Activated CD4-positive, CD25-positive, alpha-beta regulatory T cell treated with anti-CD3 and anti-CD28 coated beads, Interleukin-2, amount 50 U/mL, for 72 hours (primary cell): ENCODE measurements at regions not wholly inside any gene's neighbourhood (a gene's known extent, or its start where the extent isn't known, plus 50 kb on each side); places are given as distances from the start of the nearest gene placed in this dataset.
"Not testable (repeated sequence)": the region's sequence is repeated elsewhere in the genome, so short reads cannot be mapped to it uniquely, and the experiment has no call there.

Experiments
- DNase-seq: peaks from one replicate; pipeline ENCODE4 v3.0.0; 2021

DNA sequence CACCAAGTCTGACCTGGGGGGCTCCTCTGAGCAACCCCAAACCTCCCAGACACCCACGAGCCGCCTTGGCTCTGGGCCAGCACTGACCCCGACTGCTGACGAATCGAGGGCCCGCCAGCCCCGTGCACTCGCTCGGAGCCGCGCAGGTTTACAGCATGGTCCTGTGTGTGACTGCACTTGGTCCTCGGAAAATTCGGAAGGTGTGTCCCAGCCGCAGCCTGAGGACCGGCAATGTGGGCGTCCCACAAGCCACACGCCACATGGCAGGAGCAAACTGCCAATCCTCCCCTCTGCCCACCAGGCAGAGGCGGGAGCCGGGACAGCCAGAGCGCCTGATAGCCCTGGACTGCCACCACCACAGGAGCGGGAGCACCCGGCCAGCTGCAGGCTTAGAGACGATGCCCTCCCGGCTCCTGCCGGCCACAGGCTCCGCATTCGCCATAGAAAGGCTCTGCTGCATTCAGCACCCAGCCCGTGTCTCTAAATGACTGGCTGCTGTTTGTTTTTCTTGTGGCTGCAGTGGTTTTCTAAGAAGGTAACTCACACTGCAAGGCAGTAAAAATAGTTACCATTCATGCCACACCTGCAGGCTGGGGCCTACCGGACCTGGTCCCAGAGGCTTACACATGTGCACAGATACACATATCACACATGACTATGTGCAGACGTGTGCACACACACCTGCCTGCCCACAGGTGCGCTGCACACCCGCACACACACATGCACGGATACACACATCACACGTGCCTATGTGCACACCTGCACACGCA is 5415.3 kb upstream of the TPTE start:
- DNase-seq, result not testable (repeated sequence)

DNA sequence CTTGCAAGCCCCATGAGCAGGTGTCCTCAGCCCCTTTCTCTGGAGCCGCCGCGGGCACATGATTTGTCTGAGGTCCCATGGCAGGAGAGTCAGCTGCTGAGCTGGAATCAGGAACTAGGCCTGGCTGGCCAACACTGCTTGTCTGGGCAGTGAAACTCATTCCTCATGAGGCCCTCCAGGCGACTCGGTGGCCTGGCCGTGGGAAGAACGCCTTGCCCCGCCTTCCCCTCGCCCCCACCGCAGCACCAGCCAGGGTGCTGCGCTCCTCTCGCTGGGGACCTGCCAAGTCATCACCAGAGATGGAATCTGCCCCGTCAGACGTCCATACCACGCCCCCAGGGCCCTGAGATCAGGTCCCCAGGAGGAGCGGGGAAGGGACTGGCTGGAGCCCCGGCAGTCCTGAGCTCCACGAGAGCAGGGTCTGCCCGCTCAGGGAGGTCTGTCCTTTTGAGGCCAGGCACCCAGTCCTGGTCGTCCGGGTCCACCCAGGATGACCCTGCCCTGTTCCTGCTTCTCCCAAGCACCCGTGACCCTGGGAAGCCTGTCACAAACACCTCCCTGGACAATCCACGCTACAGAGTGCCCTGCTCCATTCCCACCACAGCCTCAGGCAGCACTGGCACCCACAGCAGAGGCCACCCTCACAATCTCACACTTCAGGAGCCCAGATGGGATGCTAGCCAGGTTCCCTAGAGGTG is 5414.5 kb upstream of the TPTE start:
- DNase-seq, result not testable (repeated sequence)

GRCh38 chr21:5107637-5108036 is 5413.7 kb upstream of the TPTE start:
- DNase-seq, result not testable (repeated sequence)

- DNase-seq, result not testable (repeated sequence)
Measured at GRCh38 chr21:5108048-5108775, 5413.2 kb upstream of the TPTE start.

GRCh38 chr21:5111197-5111596 is 5410.2 kb upstream of the TPTE start:
- DNase-seq, result not testable (repeated sequence)

- not testable (repeated sequence) for DNase-seq
Measured at GRCh38 chr21:5113092-5113491, 5408.3 kb upstream of the TPTE start.

- DNase-seq, result not testable (repeated sequence)
Measured at GRCh38 chr21:5114468-5114867, 5406.9 kb upstream of the TPTE start.

GRCh38 chr21:5114893-5115645 is 5406.3 kb upstream of the TPTE start:
- not testable (repeated sequence) for DNase-seq

GRCh38 chr21:5115646-5116343 is 5405.6 kb upstream of the TPTE start:
- DNase-seq, result not testable (repeated sequence)

DNA sequence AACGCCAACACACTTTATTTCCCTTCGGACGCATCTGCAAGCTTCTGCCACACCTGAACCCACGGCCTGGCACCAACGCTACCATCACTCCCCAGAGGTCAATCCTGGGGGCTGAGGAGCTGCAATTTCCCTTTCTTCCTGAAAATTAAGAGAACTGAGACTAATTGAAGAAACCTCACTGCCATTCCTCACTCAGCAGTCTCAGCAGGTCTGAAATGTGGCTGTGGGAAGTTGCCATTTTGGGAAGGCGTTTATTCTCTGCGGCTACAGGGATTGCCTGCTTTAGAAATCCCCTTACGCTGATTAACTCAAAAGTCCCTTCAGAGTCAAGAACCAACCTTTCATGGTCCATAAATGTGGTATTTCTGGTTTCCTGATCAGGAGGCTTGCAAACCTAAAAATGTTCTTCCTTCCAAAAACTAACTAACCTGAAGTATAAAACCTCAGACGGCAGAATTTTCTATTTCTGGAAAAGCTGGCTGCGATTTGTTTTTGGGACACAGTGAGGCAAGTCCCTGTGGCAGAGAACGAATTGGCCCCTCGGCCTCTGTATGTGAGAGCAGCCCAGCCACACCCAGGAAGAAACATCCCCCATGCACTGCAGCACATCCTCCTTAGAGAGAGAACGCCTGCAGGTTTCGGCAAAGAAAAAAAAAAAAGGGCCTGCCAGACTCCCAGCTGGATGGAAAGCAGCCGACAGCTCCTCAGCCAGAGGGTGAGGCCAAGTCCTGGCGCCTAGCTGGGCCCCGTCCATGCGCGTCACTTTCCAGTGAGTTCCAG is 5404.8 kb upstream of the TPTE start:
- not testable (repeated sequence) for DNase-seq

DNA sequence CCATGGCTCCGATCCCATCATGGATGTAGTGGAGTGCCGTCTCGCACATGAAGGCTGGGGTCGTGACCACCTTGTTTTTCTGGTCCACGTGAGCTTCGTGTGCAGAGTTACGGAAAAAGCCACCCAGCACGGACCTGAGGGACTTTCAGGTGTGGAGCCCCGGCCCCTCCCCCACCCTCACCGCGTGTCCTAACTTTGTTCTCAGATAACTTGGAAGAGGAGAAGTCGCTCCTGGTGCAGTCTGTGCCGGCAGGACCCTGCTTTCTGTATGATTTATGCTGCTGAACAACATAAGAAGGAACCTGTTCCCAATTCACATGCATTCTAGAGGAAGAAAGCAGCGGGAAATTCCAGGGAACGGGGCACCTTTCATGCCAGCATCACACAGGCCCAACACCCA is 5404.2 kb upstream of the TPTE start:
- DNase-seq, result not testable (repeated sequence)

DNA sequence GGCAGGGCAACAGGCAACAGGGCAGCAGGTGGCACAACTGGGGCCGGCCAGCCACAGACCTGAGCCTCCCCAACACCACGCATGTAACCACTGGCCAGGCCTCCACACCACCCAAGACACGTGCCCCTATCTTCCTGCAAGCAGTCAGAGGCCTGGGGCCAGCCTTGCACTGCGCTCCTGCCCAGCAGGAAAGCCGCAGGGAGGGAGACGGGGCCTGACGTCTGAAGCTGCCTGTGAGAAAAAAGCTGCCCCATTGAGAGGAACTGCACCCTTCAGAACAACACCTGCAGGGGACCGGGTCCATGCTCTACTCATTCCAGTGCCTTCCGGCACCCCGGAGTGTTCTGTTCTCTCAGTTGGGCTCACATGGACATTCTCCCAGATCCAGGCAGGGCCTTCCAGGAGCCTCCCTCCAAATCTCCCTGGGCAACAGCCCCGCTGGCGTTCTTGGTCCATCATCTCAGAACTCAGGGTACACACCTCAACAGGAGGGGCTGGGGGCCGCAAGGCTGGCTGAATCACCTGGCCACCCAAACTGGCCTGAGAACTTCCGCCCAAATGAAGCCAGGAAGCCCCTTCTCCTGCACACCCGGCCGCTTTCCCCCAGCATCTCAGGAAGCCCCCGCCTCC is 5403.6 kb upstream of the TPTE start:
- DNase-seq, result not testable (repeated sequence)

- not testable (repeated sequence) for DNase-seq
Measured at GRCh38 chr21:5118296-5118679, 5403.1 kb upstream of the TPTE start.

- DNase-seq, result not testable (repeated sequence)
Measured at GRCh38 chr21:5119179-5119578, 5402.2 kb upstream of the TPTE start.

DNA sequence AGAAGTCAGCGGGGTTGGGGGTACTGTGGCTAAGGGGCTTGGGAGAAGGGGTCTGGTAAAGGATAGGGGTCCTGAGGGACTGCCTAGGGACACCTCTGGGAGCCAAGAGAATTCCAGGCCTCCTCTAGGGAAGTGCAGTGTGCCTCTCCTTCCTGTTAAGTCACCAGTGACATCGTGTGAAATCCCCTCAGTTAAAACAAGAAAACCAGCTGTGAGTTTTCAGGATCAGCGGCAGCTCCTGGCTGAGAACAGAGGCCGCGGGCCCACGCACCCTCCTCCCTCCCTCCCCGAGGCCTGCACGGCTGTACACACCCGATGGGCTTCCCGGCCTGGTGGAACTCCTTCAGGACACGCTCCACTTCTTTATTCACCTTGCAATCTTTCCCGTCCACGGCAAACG is 5400.0 kb upstream of the TPTE start:
- not testable (repeated sequence) for DNase-seq

- not testable (repeated sequence) for DNase-seq
Measured at GRCh38 chr21:5121849-5122248, 5399.5 kb upstream of the TPTE start.

GRCh38 chr21:5123655-5124054 is 5397.7 kb upstream of the TPTE start:
- peak; percentile 68 for DNase-seq

GRCh38 chr21:5128261-5128660 is 5393.1 kb upstream of the TPTE start:
- DNase-seq, result peak; percentile 96

DNA sequence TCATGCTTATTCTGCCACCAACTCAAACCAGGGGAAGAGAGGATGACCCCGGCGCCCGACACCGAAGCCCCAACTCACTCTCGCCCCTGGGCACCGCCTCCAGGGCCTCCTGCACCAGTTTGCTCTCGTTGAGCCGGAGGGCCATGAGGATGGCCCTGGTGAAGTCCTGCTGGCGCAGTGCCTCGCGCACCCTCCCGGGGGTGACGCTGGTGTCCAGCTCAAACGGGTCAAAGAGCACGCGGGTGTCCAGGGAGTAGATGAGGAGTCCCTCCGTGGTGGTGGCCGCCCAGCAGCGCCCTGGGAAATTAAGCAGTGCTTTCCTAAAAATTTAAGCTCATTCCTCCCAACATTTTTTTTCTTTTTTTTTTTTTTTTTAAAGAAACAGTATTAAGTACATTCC is 5387.6 kb upstream of the TPTE start:
- not testable (repeated sequence) for DNase-seq

DNA sequence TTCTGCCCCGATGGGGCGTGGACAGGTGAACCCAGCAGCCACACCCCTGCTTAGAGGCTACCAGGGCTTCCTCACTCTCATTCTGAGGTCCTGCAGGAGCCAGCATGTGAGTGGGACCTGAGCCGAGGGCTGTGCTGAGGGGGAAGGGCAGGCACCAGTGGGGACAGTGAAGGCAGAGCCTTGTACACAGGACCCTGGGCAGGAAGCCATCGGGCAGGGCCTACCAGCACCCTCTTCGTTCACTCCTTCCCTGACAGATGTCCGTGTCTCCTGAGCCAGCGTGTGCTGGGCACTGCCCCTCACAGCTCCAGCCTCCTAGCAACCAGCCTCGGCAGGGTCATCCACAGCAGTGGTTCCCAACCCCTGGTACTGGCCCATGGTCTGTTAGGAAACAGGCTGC is 5385.0 kb upstream of the TPTE start:
- DNase-seq, result not testable (repeated sequence)

- not testable (repeated sequence) for DNase-seq
Measured at GRCh38 chr21:5137006-5137405, 5384.4 kb upstream of the TPTE start.
